ENCODE measurements at regions not wholly inside any gene's neighbourhood (a gene's known extent, or its start where the extent isn't known, plus 50 kb on each side); places are given as distances from the start of the nearest gene placed in this dataset.

- TF ChIP-seq, protein P1, sequence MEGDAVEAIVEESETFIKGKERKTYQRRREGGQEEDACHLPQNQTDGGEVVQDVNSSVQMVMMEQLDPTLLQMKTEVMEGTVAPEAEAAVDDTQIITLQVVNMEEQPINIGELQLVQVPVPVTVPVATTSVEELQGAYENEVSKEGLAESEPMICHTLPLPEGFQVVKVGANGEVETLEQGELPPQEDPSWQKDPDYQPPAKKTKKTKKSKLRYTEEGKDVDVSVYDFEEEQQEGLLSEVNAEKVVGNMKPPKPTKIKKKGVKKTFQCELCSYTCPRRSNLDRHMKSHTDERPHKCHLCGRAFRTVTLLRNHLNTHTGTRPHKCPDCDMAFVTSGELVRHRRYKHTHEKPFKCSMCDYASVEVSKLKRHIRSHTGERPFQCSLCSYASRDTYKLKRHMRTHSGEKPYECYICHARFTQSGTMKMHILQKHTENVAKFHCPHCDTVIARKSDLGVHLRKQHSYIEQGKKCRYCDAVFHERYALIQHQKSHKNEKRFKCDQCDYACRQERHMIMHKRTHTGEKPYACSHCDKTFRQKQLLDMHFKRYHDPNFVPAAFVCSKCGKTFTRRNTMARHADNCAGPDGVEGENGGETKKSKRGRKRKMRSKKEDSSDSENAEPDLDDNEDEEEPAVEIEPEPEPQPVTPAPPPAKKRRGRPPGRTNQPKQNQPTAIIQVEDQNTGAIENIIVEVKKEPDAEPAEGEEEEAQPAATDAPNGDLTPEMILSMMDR (IDR thresholded peaks at IDR 0.05): no peak
- TF ChIP-seq, protein P2, sequence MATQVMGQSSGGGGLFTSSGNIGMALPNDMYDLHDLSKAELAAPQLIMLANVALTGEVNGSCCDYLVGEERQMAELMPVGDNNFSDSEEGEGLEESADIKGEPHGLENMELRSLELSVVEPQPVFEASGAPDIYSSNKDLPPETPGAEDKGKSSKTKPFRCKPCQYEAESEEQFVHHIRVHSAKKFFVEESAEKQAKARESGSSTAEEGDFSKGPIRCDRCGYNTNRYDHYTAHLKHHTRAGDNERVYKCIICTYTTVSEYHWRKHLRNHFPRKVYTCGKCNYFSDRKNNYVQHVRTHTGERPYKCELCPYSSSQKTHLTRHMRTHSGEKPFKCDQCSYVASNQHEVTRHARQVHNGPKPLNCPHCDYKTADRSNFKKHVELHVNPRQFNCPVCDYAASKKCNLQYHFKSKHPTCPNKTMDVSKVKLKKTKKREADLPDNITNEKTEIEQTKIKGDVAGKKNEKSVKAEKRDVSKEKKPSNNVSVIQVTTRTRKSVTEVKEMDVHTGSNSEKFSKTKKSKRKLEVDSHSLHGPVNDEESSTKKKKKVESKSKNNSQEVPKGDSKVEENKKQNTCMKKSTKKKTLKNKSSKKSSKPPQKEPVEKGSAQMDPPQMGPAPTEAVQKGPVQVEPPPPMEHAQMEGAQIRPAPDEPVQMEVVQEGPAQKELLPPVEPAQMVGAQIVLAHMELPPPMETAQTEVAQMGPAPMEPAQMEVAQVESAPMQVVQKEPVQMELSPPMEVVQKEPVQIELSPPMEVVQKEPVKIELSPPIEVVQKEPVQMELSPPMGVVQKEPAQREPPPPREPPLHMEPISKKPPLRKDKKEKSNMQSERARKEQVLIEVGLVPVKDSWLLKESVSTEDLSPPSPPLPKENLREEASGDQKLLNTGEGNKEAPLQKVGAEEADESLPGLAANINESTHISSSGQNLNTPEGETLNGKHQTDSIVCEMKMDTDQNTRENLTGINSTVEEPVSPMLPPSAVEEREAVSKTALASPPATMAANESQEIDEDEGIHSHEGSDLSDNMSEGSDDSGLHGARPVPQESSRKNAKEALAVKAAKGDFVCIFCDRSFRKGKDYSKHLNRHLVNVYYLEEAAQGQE (IDR thresholded peaks at IDR 0.05; ENCODE audit: low read depth, low read length): no peak
- TF ChIP-seq TAF1 (IDR thresholded peaks at IDR 0.05; ENCODE audit: borderline replicate concordance, low read depth, low read length): no peak
- no peak for TF ChIP-seq POLR2AphosphoS5 (IDR thresholded peaks at IDR 0.05; ENCODE audit: low read depth, low read length)
- TF ChIP-seq RAD21 (IDR thresholded peaks at IDR 0.05; ENCODE audit: low read length): no peak
- TF ChIP-seq SIN3A (IDR thresholded peaks at IDR 0.05; ENCODE audit: borderline replicate concordance, low read depth, low read length): no peak
Observed at GRCh38 chr5:67416133-67416937, 219.7 kb upstream of the CD180 start.
